ENCODE measurements at regions not wholly inside any gene's neighbourhood (a gene's known extent, or its start where the extent isn't known, plus 50 kb on each side); places are given as distances from the start of the nearest gene placed in this dataset.

DNA sequence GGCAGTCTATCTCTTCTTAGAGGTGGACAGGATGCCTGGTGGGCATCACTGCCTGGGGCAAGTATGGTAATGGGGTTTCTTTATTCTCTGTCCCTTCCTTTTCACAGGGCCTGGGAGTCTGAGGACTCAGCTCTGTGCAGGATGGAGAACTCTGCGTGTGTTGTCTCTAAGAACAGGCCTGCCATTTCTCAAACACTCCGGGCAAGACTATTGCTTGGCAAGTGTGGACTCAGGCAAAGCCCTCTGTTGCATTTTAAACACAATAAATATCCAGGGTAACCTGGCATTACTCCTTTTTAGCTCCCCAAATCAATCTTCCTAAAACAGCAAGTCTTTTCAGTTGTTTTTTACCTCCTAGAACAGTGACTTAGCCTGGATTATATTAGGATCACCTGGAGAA is 185.1 kb upstream of the ROPN1 start:
- DNase-seq (ENCODE audit: low read depth in 2 of 2) = no peak

DNA sequence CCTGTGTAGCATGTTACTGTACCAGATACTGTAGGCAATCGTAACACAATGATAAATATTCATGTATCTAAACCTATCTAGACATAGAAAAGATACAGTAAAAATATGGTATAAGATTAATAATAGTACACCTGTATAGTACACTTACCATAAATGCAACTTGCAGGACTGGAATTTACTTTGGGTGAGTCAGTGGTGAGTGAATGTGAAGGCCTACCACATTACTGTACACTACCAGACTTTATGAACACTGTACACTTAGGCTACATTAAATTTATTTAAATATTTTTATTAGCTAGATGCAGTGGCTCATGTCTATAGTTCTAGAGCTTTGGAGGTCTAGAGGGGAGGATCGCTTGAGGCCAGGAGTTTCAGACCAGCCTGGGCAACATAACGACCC is 186.6 kb upstream of the ROPN1 start:
- DNase-seq (ENCODE audit: low read depth in 2 of 2) = no peak

DNA sequence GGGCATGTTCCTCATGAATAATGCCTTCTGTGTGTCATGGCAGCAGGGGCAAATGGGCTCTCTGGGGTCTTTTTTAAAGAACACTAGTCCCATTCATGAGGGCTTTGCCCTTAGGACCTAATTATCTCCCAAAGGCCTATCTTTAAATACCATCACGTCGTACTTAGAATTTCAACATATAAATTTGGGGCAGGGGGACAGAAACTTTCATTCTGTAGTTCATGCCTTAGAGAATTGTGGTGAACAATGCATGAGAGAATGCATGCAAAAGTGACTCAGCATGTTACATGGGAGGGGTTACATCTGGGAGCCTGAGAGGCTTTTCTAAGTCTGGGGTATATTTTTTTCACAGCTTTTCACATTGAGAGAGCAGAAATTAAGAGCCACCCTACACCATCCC is 208.5 kb upstream of the ROPN1 start:
- DNase-seq (ENCODE audit: low read depth in 2 of 2) = no peak

DNA sequence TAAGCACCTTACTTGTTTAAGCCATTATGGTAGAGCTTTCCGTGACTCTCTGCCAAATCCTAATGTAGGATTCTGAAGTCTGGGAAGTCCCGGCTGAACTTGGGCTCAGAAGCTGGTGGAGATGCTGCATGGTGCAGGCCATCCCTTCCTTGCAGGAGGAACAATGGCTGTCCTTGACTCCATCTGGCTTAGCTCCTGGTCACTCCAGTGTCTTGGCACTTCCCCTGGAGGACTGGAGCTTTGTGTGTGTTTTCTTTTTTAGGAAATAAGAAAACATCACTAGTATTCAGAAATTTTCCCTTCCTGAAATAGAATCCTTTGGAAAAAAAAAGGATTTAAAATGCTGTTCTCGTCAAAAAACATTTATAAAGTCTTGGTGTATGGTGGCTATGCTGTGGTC is 209.3 kb upstream of the ROPN1 start:
- no peak for DNase-seq (ENCODE audit: low read depth in 2 of 2)

DNA sequence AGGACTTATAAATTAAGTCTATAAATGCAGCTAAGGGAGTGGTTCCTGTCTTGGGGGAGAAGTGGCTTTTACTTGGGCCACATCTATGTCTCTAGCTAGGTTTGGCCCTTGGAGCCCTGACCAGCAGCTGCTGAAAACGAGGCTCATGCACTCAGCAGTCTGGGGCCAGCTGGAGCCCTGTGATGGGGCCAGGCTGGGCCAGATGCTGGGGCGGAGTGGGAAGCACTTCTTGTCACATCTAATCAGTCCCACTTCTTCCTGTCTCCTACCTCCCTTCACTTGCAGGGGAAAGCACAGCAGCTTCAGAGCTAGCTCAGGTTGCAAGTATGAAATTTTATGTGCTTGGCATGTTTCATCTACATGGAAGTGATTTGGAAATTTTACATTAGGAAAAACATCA is 209.9 kb upstream of the ROPN1 start:
- DNase-seq (ENCODE audit: low read depth in 2 of 2) = no peak

DNA sequence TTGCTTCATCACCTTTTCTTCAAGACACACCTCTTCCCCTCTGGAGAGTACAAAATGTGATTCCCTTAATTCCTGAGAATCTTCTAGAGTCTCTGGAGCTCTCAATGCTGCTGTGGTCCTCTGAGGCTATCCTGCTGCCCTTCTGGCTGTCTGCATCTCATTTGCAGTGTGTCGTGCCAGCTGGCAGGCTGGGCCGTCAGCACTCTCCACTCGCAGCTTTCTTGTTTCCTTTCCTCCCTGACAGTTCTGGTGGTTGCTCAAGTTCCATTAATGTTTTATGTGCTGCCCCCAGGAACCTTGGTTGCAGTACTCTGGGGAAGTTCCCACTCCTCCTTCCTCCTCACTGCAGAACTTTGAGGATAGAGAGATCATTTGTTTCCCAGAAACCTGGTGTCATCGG is 210.8 kb upstream of the ROPN1 start:
- DNase-seq (ENCODE audit: low read depth in 2 of 2) = no peak

DNA sequence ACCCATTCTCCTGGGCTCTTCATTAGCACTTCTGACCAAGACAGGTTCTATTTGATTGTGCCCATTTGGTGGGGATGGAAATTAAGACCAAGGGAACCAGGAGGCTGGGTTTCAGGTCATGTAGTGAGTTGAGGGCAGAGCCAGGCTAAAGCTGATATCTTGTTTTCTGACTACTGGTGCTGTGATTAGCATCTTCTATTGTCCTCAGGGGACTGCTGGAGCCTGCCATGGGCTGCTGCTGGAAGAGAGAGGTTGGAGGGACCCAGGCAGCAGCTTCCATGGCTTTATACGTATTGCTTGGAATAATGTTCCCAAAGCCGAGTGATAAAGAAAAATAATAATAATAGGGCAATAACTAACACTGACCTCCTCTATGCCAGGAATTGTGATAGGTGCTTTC is 211.4 kb upstream of the ROPN1 start:
- DNase-seq (ENCODE audit: low read depth in 2 of 2) = no peak

DNA sequence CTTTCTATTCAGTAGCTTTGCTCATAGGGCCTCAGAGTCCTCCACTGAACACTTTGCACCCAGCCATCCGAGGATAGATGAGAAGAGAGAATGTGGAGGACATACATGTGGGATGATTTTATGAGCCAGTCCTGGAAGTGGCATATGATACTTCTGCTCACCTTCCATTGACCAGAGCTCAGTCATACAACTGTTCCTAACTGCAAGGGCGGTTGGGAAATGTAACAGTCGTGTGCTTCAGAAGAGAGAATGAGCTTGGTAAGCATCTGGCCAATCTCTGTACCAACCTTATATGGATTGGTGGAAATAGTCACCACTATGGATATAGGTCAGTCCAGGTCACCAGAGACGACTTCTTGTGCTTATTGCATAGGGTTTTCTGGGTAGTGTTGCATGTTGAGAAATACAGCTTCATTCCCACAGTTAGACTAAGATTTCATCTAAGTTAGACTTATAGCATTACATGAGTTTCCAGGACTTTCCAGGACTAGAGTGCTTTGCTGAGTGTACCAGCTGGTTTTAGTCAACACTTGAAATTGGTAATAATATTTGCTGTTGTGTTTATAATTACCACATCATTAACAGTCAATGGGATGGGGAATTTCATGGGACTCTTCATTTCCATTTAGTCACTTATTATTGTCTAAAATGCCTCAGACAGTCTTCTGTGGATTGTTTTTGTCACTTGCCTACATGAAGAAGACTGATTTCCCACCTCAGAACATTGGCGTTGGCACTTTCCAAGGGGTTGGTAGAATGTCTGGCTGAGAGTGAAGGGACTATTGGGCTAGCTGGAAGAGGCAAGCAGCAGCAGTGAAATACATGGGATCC is 214.5 kb upstream of the ROPN1 start:
- no peak for DNase-seq (ENCODE audit: low read depth in 2 of 2)

DNA sequence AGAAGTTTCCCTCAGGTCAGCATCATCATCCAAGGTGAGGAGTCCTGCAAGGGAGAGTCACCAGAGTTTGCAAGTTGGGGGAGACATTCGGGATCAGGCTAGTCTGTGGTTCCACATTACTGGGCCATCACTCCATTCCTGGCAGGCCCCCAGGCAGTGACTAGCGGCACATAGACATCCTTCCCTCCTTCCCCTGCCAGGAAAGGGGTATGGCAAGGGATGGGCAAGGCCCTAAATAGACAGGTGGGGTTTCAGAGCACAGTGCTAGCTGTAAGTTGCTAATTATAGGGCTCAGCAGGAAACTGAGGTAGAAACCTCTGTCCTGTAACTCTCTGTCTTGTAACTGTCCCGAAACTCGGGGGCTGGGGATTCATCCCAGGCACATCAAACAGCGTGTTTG is 215.2 kb upstream of the ROPN1 start:
- DNase-seq (ENCODE audit: low read depth in 2 of 2) = no peak

DNA sequence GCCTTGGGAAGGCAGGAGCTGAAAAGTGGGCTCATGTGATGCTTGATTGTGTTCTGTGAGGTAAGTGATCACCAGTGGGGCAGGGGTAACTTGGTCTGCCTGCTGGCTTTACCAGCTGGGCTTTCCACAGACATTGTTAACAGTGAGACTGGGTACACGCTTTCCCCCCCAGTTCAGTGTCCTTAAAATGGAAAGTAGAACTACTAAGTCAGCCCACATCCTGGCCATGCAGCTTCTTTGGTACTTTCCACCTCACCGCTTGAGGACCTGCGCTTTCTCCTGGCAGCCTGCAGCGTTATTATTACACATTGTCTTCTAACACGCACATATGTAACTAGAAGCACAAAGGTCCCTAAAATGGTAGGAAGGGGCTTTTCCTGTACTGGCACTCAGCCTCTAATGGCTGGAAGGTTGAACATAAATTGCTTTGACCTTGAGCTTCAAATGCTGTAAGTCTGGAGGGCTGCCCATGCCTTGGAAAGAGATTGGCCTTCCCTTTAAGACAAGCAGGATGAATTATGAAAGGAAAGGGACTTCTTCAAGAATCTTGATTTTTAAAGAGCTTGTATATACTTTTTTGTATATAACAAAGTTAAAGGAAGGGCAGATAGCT is 216.1 kb upstream of the ROPN1 start:
- no peak for DNase-seq (ENCODE audit: low read depth in 2 of 2)

DNA sequence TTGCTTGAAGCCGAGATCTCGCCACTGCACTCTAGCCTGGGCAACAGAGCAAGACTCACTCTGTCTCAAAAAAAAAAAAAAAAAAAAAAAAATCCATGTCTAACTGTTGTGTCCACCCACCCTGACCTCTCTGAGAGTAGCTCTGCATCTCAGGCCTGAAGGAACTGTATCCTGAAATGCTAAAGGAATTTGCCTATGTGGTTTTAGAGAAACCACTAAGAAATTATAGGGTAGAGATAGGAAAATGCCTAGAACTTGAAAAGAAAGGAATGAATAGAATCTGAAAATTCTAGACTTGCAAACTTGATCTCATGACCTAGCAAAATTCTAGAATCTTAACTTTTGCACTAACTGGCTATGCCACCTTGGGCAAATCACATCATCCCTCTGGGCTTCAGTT is 217.5 kb upstream of the ROPN1 start:
- DNase-seq (ENCODE audit: low read depth in 2 of 2) = no peak

DNA sequence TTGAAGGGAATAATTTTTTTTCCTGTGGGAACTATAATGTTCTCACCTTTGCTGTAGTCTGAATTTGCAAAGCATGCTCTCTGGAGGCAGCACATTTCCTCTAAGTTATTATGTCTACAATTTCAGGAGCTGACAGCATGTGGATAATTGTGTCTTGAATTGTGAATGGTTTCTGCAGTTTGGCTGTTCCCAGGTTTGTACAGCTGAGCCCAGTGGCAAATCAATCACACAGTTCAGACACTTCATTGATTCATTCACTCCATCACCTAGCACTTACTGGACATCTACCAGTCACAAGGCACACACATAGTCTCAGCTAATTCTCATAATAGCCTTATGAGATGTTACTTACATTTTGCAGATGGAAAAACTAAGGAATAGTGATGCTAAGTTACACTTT is 219.0 kb upstream of the ROPN1 start:
- no peak for DNase-seq (ENCODE audit: low read depth in 2 of 2)

DNA sequence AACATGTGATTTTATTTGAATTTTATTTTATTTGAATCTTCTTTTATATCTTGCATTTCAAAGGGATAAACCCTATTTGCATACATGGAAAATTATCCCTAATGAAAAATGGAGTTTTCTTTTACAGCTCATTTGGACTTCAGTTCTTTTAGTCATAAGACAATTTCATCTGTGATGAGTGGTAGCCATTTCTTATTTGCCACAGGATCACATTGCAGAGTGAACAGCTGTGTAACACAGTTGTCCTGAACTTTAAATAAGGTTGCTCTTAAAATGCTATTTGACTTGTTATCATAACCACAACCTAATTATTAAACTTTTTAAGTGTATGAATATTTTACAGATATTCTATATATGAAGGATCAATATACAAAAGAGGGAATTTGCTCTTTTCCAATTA is 221.7 kb upstream of the ROPN1 start:
- DNase-seq (ENCODE audit: low read depth in 2 of 2) = no peak

DNA sequence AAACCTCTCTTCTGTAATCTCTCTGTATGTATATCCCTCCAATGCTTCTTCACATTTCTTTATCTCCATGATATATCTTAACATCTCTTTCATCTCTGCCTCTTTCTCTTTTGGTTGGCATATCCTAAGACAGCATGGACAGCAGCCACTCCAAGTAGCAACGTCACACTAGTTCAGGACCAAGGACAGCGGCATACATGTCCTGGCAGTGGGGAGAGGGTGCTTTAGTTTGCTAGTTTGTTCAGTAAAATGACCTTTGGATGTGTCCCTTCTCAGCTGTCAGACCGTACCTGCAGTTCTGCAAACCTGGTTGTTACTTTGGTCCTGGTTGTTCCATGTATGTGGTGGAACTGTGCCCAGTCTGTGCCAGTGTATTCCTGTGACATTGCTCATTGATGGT is 225.6 kb upstream of the ROPN1 start:
- no peak for DNase-seq (ENCODE audit: low read depth in 2 of 2)

DNA sequence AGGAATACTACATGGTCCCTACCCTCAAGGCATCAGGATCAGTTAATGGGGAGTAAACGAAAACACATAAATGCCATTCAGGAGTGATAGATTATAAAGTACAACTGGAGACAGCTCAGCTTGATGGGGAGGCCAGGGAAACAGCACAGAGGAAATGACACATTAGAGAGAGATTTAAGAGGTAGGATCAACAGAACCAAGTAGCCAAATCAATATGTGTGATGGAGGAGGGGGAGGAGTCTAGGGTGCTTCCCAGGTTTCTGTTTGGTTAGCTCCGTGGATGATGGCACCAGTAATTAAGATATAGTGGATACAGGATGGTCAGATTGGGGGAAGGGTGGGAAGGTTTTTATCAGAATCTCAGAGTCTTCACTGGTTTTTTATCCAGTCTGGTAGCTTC is 229.5 kb upstream of the ROPN1 start:
- DNase-seq (ENCODE audit: low read depth in 2 of 2) = no peak

DNA sequence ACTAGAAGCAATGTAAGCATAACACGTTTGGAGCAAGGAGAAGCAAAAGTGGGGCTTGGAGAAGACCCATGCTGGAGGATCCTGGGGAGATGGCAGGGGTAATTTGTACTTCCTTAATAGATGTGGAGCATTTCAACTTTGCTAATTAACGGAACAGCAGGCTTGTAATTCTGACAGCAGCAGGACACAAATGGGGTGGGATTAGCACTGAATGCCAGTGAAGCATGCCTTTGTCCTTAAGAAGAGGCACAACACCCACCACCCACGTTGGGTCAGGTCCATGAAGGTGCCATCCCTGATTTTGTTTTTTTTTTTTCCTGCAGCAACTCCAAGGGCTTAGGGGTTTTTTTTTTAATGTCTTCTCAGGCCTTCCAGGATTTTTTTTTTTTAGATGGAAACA is 231.9 kb upstream of the ROPN1 start:
- DNase-seq (ENCODE audit: low read depth in 2 of 2) = no peak

DNA sequence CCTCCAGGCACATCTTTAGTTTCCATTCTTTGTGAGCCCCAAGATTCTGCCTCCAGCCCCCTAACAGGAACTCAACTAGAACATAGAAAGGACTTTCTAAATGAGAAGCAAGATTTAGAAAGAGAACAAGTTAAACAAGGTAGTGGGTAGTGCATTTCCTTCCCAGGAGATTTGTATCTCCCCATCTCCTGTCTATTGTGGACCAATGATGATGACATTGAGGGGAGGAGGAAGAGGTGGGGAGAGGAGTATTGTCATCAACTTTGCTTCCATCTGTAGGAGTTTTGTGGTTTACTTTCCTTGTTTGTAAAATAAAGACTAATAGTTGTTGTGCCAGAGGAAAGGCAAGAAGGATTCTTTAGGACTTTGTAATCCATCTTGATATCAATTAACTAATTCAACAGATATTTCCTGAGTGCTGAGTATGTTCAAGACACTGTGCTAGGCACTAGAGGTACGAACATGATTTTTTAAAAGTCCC is 235.3 kb upstream of the ROPN1 start:
- DNase-seq (ENCODE audit: low read depth in 2 of 2) = no peak

DNA sequence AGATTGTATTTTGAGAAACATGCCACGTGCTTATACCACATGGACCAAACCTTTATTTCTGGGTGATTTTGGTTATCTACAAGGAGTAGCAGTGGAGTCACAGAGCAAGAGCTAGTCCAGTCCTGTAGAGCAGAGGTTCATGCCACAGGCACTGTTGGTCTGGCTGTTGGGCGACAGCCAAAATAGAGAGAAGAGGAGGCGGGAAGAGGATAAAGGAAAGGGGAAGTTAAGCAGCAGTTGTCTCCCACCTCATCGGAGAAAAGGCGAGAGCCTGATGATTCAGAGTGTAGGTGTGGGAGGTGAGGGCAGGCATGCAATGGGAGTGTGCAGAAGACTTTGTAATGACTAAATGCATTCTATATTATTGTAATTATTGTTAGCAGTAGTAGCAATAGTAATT is 237.5 kb upstream of the ROPN1 start:
- DNase-seq (ENCODE audit: low read depth in 2 of 2) = no peak

DNA sequence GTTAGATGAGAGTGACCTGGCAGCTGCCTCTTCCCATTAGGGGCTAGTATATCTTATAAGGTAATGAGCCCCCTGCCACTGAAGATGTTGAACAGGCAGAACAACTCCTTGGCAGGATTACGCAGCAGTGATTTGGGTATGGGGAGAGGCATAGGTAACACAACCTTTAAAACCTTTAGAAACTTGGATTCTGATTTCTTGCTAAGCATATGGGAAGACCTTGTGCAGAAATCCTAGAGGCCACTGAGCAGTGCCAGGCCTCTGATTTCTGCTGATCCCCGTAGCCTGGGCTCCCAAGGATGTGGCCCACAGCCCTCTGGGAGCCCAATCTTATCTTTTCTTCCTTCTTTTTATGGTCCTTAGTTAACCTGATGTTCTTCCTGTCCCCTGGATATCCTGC is 237.9 kb upstream of the ROPN1 start:
- DNase-seq (ENCODE audit: low read depth in 2 of 2) = no peak

DNA sequence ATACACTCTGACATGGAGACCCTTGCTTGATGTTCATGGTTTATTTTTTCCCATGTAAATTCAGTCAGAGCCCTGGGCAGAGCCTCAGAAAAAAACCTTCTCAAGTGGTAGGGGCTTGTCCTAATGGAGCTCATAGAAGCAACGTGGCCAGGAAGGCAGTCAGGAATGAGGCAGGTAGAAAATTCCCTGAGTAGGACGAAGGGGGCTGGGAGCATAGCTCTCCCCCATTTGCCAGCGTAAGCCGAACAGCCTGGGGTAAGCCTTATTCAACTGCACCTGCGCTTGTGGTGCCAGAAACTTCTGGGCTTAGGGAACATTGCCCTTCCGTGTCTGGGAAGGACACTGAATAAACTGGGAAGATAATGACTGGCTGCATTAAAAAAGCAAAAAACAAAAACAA is 238.5 kb upstream of the ROPN1 start:
- no peak for DNase-seq (ENCODE audit: low read depth in 2 of 2)

DNA sequence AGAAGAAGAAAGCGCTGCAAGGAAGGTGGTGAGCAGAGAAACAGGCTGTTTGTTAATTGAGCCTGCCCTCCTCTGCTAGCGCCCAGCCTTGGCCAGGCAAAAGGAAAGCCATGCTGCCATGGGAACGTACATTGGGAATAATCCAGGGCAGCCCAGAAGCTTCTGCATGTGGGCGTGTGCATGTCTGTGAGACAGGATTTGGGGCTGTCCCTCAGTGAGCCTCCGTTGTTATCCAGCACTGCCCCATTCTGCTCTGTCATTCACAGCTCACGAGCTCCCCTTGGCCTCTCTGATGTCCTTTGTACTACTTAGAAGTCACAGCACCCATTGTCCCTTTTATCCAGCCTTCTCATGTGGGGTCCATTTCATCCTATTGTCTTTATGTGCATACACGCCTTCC is 239.1 kb upstream of the ROPN1 start:
- no peak for DNase-seq (ENCODE audit: low read depth in 2 of 2)

DNA sequence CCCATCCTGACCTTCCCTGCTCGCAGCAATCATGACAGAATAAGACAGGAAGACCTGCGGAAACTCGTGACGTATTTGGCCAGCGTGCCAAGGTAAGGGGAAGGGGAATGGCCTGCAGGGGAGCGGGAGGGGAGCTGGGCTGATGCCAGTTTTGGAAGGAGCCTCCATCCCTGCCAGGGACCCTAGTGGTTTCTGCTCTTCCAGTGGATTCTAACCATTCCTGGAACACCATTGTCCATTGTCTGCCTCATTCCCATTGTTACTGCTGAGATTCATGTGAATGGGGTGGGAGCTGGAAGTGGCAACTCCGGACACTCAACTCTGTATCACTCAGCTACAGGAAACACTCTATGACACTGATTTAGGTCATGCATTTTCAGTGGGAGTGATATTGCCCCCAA is 242.9 kb upstream of the ROPN1 start:
- DNase-seq (ENCODE audit: low read depth in 2 of 2) = no peak

DNA sequence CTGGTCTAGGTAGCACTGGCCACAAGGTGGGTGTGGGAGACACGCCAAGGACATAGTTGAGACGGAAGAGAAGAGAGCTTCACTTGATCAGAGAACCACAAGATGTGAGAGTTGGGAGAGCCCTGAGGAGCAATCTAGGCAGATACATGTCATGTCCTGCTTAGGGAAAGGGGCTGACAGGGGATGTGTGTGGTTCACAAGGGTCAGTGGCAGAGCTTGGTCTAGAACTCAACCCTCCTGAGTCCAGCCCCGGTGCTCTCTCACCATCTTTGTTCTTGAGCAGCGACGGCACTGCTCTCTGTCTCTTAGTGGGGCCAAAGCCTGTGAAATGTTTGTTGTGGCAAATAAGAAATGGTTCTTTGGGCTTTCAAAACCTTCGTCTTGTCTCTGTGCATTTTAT is 243.5 kb upstream of the ROPN1 start:
- DNase-seq (ENCODE audit: low read depth in 2 of 2) = no peak

Measured in stimulated activated CD8-positive, alpha-beta memory T cell treated with anti-CD3 and anti-CD28 coated beads, Interleukin-15, amount 100 ng/mL, for 4 hours (primary cell).